Right renal pelvis (tissue), 4 donors: ENCODE measurements at regions not wholly inside any gene's neighbourhood (a gene's known extent, or its start where the extent isn't known, plus 50 kb on each side); places are given as distances from the start of the nearest gene placed in this dataset.
"Not testable (repeated sequence)": the region's sequence is repeated elsewhere in the genome, so short reads cannot be mapped to it uniquely, and the experiment has no call there.

ENCODE experiments used
- DNase-seq, 4 donors: peaks; one replicate each; pipeline ENCODE4 v3.0.0-alpha.2; 2013; ENCODE audit warnings: low read depth in 4 of 4, low spot score in 3 of 4, missing footprints in 1 of 4

DNA sequence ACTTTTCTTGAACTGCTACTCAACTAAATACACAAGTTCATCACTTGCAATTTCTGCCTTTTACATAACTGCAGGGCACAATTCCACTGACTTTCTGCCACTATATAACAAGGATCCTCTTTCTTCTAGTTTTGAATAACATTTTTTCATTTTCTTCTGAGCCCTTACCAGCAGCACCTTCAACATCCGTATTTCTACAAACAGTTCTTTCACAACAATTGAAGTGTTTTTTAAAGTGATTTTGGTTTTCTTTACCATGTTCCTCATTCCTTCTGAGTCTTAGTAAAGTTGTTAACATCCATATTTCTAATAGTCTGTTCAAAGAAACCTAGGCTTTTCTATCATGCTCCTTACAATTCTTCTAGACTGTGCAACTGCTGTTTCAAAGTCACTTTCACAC is 127.2 kb upstream of the PITX1 start:
- no peak for DNase-seq

DNA sequence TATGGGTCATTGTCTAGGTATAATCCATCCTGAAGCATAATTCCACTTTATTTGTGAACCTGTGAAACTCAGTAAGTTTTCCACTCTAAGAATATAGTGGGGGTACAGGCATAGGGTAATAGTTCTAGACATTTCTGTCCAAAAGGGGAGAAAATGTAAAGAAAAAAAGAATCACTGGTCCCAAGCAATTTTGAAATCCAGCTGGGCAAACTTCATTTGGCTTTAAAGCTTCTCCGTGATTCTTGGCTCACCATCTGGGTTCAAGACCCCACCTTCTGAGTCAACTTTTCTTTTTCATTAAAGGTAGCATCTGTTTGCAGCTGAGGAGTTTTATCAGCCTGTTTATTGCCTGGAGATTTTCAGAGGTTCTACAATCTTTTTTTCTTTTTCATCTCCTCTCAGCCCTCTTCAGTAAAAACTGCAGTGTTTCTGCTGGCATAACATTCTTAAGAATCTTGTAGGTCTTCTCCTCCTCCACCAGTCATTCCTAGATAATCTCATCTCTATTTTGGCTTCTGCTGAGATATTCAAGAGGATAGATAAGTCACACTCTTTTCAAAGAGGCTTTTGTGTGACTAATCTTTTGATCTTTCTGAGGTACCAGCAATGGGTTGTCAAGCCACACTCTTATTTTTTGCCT is 126.1 kb upstream of the PITX1 start:
- DNase-seq, result no peak

DNA sequence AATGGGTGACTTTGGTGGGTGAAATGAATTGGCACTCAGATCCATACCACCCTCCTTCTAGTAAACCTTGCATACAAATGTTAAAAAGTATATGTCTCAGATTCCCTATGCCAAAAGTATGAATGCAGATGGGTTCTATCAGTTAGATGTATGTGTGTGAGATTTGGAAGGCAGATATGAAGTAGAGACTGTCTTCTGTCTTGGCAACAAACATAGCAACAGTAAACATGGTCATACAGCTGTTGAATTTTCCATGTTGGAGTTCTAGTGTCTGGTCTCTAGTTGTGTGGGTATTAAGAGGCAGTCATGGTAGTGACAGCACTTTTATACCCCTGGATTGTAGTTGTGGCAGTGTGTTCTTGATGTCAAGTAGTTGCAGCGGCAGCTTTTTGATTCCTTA is 125.6 kb upstream of the PITX1 start:
- no peak for DNase-seq

DNA sequence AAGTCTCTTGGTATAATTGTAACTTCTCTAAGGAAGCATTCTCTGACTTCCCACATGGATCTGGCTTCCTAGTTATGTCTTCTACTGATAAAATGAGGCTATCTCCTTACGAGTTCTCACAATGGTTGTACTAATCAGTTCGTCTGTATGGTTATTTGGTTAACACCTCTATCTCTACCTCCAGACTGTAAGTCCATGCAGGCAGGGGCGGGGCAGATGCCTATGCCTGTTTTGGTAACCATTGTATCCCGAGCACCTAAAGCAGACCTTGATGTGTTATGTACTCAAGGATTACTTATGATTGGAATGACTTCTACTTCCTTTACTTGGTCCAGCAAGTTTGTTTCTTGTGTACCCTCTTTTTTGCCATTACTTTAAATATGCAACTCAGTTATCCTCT is 125.0 kb upstream of the PITX1 start:
- DNase-seq, result no peak

DNA sequence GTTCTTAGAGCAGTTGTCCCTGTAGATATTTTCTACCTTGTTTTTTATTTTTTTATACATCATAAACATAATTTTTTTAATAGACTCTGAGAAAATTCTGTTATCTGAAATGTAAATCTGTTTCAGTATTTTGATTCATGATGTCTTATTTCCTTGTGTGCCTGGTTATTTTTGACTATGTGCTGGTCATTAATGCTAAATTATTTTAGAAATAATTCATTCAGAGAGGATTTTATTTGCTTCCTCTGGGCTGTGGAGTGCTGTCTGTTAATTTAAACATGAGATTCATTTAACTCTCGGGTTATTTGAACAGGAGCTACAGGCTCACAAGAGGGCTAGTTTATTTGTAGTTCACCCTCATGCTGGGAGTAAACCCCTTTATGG is 124.3 kb upstream of the PITX1 start:
- DNase-seq, result no peak

DNA sequence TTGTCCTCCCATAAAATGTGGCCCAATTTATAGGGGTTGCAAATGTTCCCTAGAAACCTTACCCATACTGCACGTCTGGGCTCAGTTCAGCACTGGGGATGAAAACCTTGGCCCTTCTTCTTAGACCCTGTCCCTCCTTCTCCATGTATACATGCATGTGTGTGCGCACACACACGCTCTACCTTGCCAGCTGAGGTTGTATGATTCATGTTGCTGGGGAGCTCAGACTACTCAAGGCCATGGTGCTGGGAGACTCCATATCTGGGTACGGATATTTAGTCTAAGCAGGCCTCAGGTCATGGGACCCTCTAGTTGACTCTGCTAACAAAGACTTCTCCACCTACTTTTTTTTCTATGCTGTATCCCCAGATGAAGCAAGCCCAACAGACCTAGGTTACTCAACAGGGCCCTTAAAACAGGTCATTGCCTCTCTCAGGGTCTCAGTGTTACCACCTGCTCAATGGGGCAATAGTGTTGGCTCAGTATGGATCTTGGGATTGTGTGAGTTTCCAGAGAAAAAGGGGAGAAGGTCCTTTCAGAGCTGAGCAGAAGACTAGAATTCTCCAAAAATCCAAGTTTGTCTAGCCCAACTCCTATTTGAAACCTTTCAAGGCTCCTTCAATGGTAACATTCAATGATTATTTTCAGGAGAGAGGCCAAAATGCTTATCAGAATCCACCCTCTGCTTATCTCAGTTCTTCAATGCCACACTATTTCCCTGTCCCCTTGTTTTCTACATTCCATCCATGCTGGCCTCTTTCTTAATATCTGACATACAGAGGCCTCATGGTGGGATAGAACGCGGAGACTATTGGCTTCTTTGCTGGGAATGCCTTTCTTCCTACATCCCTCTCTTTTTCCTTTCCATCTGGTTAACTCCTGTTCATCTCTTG is 123.6 kb upstream of the PITX1 start:
- no peak for DNase-seq

DNA sequence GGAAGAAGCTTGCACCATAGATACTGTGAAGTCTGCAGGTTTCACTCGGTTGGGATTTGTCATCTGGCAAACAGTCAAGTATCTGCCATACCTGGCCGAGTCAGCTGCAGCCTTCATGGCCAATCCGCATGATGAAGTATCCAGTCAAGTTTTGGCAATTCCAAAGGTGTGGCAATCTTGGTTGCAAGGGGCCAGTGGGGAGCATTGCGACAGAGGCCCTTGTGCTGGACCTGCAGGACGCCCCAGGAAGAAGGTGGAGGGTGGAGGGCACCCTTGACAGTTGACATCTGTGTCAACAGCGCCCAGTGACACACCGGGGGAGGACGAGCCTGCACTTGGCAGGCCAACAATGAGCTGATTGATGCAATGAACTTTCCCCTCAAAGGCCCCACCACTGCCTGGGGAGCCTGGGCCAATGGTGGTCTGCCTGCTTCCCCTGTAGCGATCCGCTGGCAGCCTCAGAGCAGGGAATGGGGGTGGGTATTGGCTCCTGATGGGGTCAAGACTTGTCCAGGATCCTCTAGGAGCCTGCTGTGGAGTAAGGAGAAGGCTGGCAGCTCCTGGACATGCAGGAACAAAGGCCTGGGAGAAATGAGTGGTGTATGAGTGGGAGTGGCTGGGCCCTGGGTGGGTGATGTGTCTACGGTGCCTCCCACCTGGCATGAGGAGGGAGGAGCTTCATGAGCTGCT is 122.8 kb upstream of the PITX1 start:
- no peak for DNase-seq

DNA sequence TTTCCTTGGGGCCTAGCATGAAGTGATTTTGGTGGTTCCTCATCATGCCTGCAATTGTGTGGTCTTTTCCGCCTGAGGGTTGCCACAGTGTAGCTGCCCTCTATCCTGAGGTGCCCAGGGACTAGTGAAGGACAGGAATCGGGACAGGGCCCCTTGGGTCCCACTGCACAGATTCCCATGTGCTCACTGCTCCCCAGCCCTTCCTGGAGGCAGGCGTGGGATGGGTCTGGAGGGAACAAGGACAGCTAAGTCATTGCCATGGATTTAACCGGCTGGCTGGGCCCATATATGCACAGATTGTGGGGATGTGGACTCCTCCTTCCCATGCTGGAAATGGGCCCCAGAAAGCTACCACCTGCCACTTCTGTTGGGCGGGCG is 122.3 kb upstream of the PITX1 start:
- no peak for DNase-seq

DNA sequence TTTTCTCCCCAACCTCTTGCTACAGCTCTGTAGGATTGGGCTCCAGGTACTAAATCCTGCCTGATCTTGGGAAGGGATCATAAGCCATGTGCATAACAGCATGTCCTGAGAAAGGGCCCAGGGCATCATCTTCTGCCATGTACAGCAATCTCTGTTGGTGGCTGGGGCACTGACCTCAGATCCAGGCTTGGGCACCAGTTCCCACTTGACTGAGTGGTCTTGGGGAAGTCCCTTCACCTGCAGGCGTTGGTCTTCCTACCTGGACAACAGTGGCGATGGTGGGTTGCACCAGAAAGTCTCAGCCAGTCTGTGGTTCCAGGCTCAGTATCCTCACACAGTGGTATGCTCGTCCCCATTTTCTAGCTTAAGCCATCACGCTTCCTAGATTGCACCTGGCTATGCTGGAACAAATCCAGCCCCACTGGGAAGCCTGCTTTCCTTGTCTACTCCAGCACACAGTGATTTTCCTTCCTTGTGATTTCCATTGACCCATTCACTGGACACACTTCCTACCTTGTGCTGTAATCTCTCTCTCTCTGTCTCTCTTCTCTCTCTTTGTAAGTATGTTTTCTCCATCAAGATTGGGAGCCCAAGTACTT is 121.7 kb upstream of the PITX1 start:
- DNase-seq, result no peak

DNA sequence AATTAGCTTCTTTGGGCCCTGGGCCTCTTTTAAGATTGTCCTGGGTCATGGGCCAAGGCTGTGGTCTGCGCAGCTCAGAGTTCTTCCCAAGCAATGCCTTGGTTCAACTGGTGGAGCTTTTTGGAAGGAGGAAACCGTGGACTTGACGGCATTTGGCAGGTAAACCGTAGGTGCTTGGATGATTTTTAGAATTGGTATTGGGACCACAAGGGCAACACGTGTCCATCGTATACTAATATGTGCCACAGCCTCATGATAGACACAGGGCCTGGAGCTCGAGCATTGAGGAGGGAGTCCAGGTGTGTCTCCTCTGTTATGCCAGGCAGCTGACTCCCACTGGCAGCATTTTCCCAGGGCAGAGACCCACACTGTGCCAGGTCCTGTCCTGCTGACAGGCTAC is 120.9 kb upstream of the PITX1 start:
- DNase-seq, result no peak

DNA sequence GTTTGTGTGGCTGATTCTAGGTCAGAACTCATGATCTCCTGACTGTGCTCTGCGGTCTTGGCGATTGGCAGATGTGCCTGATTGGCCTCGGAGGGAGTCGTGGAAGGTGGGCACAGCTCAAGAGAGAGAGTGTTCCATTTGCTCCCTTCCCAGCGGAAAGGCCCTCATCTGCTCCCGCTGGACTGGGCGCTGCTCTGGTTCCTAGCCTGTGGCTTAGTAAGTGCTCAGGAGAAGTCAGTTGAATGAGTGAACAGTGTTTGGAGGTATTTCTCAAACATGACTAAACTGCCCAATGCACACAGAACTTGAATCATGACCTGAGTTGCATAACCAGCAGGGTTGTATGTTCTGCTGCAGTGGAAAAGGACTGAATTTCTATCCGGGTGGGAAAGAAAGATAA is 120.2 kb upstream of the PITX1 start:
- no peak for DNase-seq

DNA sequence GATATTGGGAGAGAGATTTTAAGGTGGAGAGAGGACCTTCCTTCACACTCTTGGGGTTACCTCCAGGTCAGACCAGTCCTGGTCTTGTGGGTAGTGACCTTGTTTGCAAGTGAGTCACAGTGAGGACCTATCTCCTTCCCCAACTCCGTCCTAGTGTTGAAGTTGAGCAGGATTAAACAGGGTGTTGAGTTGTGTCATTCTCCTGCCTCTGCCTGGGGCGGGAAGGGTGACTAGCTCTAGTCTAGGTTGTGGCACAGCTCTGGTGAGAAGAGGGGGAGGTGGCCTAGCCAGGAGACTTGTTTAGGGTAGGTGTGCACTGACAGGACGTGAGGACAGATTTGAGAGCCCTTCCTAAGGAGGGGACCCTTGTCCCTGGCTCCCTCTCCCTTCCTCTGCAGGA is 119.6 kb upstream of the PITX1 start:
- DNase-seq, result no peak

DNA sequence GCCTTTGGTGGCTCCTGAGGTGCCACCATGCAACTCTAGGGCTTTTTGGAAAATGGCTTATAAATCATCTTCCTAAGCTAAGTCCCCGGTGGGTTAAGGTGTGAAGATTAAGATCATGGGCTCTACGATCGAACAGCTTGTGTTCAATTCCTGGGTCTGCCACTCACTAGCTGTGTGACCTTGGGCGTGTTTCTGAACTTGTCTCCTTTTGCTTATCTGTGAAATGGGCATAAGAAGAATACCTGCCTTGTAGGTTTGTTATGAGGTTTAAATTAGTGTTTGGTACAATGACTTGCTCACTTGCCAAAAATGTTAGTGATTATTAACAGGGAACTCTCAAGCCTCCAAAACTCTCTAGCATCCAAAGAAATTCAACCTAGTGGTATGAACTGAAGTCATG is 119.2 kb upstream of the PITX1 start:
- no peak for DNase-seq

DNA sequence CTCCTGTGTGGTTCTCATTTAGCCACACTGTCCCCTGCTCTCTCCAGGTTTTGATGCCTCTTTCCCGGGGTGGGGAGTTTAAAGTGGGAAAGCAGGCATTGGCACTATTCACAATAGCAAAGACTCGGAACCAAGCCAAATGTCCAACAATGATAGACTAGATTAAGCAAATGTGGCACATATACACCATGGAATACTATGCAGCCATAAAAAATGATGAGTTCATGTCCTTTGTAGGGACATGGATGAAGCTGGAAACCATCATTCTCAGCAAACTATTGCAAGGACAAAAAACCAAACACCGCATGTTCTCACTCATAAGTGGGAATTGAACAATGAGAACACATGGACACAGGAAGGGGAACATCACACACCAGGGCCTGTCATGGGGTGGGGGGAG is 117.6 kb upstream of the PITX1 start:
- not testable (repeated sequence) for DNase-seq

DNA sequence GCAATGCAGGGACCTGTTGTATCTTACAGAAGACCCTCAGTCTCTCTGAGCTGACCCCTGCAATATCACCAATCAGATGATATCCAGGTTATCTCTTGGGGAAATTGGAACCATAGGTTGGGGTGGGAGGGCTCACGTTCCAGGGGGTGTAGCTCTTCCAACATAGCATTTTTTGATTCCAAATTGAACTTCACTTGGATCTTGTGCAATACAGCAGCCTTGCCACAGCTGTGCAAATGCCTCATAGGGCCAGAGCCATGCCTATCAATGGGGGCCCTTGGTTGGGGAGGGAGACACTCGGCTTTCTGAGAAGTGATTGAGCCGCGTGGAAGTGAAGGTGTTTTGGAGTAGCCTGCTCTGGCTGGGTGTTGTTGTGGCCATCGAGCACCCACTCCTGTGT is 117.2 kb upstream of the PITX1 start:
- no peak for DNase-seq

DNA sequence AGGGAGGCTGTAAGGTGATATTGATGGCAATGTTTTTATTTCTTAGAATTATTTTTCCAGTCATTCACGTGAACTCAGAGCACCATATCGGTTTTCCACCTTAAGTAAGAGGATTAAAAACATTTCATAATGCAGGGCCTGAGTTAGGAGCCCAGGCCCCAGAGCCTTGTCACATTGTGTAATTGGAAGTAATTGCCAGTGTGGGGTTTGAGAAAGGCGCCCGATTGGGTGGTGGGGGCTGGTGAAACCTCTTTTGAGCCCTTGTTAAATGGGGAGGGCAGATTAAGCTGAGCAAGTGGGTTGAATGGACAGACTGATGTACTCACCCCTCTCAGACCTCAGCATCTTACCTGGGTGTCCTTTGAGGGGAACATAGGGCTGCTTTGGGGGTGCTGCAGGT is 116.7 kb upstream of the PITX1 start:
- DNase-seq, result no peak

DNA sequence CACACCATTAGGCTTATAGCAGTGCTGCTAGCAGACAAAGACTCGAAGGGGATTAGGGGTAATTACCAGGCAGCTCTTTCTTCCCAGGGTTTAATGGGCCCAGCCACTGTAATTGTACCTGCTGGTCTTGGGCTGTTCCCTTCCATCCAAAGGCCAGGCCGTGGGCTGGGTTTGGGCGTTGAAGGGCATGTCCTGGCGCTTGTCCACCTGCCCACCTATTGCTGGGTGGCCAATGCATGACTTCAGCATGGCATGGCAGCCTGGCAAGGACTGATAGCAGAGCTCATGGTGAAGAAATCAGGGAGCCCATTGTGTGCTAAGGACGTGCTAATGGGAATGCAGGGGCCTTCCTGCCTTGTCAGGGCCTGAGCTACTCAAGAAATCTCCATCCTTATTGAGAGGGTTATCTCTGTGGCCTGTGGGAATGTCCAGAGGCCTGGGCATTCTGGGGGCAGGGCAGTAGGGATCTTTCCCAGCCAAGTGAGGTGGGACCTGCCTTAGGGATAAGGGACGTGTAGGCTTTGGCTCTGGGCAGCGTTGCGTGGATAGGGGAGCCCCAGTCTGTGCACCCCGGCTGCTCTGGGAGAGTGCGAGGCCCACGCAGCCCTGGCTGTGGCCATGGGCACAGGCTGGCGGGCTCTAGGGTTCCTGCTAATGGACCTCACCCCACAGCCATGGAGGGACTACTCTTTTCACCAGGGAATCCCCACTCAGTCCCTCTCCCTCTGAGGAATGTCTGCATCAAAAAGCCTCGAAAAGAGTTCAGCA is 116.1 kb upstream of the PITX1 start:
- no peak for DNase-seq

DNA sequence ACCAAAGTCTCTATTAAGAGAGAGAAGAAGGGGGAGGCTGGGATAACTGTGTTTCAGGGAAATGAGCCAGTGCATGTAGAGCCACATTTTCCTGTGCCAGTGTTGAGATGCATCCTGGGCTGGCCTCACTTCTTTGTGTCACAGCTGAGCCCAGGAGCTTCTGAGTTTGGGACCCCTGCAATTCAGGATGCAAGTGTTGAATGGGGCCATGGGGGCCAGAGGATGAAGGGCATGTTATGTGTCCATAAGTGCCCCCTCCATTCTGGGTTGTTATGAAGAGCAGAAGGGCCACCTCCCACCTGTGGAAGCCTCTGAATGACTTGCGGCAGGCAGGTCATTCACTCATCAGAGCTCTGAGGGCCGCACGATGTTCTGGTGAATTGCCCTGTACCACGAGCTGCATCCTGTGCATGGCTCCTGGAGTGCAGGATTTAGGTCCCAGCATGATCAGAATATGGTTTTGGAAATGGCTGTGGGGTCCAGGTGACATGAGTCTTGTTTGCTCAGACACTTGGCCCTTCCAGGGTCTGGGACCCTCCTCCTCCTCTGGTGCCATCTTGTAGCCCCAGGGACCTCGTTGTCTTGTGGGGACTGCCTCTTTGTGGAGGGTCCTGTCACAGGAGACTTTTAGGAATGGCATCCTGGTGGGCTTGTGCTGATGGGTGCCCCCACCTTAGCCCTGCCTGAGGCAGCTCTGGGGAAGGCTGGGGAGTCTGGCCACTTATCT is 115.4 kb upstream of the PITX1 start:
- no peak for DNase-seq

DNA sequence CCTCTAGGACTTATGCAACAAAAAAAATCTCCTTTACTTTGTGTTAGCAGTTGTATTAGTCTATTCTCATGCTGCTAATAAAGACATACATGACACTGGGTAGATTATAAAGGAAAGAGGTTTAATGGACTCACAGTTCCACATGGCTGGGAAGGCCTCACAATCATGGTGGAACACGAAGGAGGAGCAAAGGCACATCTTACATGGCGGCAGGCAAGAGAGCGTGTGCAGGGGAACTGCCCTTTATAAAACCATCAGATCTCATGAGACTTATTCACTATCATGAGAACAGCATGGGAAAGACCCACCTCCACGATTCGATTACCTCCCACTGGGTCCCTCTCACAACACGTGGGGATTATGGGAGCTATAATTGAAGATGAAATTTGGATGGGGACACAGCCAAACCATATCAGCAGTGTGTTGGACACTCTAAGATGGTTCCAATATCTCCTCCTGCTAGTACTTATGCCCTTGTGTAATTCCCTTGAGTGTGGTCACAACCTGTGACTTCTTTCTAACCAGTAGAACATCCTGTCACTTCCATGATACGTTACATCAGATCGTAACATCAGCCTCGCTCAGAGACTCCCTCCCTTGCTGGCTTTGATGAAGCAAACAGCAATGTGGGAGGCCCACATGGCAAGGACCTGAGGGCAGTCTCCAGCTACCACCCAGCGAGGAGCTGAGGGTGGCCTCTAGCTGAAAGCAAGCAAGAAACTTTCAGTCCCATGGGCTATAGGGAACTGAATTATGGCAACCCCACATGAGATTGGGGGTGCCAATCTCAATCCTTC is 113.5 kb upstream of the PITX1 start:
- no peak for DNase-seq
